Activated T-cell treated with anti-CD3 and anti-CD28 coated beads for 48 hours (primary cell): ENCODE measurements at regions not wholly inside any gene's neighbourhood (a gene's known extent, or its start where the extent isn't known, plus 50 kb on each side); places are given as distances from the start of the nearest gene placed in this dataset.
"Not testable (repeated sequence)": the region's sequence is repeated elsewhere in the genome, so short reads cannot be mapped to it uniquely, and the experiment has no call there.

Experiments
- DNase-seq: peaks from one replicate; pipeline ENCODE4 v3.0.0-alpha.2; 2020; ENCODE audit warnings: low read depth

- DNase-seq, result no peak
These were observed 513.6 kb downstream of the IRS2 start for GRCh38 chr13:109272595-109273325.

- no peak for DNase-seq
These were observed 514.5 kb downstream of the IRS2 start for GRCh38 chr13:109271555-109272541.

GRCh38 chr13:109271061-109271460 lies 515.3 kb downstream of the IRS2 start:
- no peak for DNase-seq

GRCh38 chr13:109269381-109269780 lies 517.0 kb downstream of the IRS2 start:
- not testable (repeated sequence) for DNase-seq

GRCh38 chr13:109268492-109268891 lies 517.9 kb downstream of the IRS2 start:
- DNase-seq, result not testable (repeated sequence)

- not testable (repeated sequence) for DNase-seq
These were observed 519.0 kb downstream of the IRS2 start for GRCh38 chr13:109267400-109267799.

GRCh38 chr13:109265438-109265742 lies 521.0 kb downstream of the IRS2 start:
- DNase-seq, result not testable (repeated sequence)

GRCh38 chr13:109264603-109265437 lies 521.6 kb downstream of the IRS2 start:
- DNase-seq, result not testable (repeated sequence)

- not testable (repeated sequence) for DNase-seq
These were observed 528.6 kb downstream of the IRS2 start for GRCh38 chr13:109257761-109258157.
